ENCODE measurements at regions not wholly inside any gene's neighbourhood (a gene's known extent, or its start where the extent isn't known, plus 50 kb on each side); places are given as distances from the start of the nearest gene placed in this dataset.

DNA sequence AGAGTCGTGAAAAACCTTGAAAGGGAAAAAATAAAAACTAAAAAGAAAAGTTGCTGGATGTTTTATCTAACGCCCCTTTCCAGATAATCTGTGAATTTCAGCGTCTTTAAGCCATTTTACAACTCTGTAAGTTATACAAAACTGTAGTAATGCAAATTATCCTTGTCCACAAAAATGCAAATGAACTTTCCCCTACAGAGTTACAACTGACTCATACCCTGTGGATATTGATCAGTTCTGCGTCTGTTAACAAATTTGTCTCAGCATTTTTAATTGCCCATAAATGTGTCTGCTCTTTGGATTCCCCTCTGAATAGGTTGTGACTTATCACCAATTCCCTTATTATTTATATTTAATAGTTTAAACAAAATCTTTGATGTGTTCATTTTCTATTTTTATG is 105.9 kb upstream of the PRLR start:
- H3K4me1 ChIP-seq (ENCODE audit: control insufficient read depth in 1 of 2, insufficient read depth in 2 of 2, low read length in 2 of 2): no peaks in the 10 kb centered on the region
- DNase-seq: no peak
- no peak overlapping the region for H3K27ac ChIP-seq (ENCODE audit: low read depth in 1 of 2, low read length in 2 of 2)

DNA sequence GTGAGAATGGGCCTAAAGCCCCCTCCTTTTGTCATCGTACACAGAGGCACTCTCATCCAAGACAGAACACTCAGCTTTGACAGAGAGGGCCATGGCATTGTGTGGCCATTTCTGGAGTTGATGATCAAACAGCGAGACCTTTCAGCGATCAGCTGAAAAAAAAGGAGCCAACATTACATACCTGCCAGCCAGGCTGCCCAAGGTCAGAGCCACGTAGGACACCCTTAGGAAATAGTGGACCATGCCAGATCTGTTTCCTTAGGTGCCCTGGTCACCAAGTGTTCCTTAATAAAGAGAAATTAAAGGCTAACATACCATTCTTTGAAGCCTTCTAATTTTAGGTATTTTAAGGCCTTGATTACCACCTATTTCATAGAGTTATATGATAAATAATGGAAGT is 105.5 kb upstream of the PRLR start:
- Histone ChIP-seq H3K27me3 (ENCODE audit: control insufficient read depth in 1 of 2, insufficient read depth in 2 of 2, low read length in 1 of 2) (no peaks in the 10 kb centered on the region), H3K27ac (ENCODE audit: low read depth in 1 of 2, low read length in 2 of 2) (no peak overlapping the region), H3K4me3 (ENCODE audit: low read length in 2 of 2) (no peak overlapping the region), H3K36me3 (ENCODE audit: control insufficient read depth in 1 of 2, insufficient read depth in 2 of 2, low read length in 1 of 2) (no peaks in the 10 kb centered on the region), H3K4me1 (ENCODE audit: control insufficient read depth in 1 of 2, insufficient read depth in 2 of 2, low read length in 2 of 2) (no peaks in the 10 kb centered on the region), H3K9me3 (ENCODE audit: control insufficient read depth, low read length) (no peaks in the 10 kb centered on the region)
- DNase-seq (no peak), ATAC-seq (ENCODE audit: low FRiP score) (no peak)
- intact Hi-C loops (cut with DNase I): no loop called here
- 84 to 87% methylated on average over 4 of the region's 4 CpGs for WGBS, 2 donors

More for the DNA sequence above, 105.9 kb upstream of the PRLR start:
- no peaks in the 10 kb centered on the region for H3K27me3 ChIP-seq (ENCODE audit: control insufficient read depth in 1 of 2, insufficient read depth in 2 of 2, low read length in 1 of 2)
- no peak for ATAC-seq (ENCODE audit: low FRiP score)
- H3K36me3 ChIP-seq (ENCODE audit: control insufficient read depth in 1 of 2, insufficient read depth in 2 of 2, low read length in 1 of 2): no peaks in the 10 kb centered on the region
- H3K9me3 ChIP-seq (ENCODE audit: control insufficient read depth, low read length): no peaks in the 10 kb centered on the region
- WGBS, 2 donors: 84 to 87% methylated on average over 4 of the region's 4 CpGs
- intact Hi-C loops (cut with DNase I): no loop called here
- H3K4me3 ChIP-seq (ENCODE audit: low read length in 2 of 2): no peak overlapping the region

DNA sequence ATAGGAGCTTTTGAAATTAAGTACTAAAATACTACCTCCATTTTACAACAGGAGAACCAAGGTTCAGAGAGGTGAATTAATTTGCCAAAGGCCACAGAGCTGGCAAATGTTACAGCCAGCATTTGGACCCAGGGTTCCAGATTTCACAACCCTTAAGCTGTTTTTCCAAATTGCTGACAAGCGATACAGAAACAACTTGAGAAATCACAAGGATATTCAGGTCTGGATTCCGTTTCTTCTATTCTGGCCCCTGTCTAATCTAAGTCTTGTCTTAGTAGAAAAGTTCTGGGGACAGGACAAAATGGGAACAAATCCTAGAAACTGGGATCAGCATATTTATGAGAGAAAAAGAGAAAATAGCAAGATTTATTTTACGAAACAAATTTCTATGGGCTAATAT is 103.1 kb upstream of the PRLR start:
- H3K36me3 ChIP-seq (ENCODE audit: control insufficient read depth in 1 of 2, insufficient read depth in 2 of 2, low read length in 1 of 2): no peaks in the 10 kb centered on the region
- H3K4me1 ChIP-seq (ENCODE audit: control insufficient read depth in 1 of 2, insufficient read depth in 2 of 2, low read length in 2 of 2): no peaks in the 10 kb centered on the region
- no peaks in the 10 kb centered on the region for H3K9me3 ChIP-seq (ENCODE audit: control insufficient read depth, low read length)
- no peak overlapping the region for H3K4me3 ChIP-seq (ENCODE audit: low read length in 2 of 2)
- H3K27me3 ChIP-seq (ENCODE audit: control insufficient read depth in 1 of 2, insufficient read depth in 2 of 2, low read length in 1 of 2): no peaks in the 10 kb centered on the region
- DNase-seq: no peak
- 71 to 87% methylated on average over 3 of the region's 3 CpGs for WGBS, 2 donors
- ATAC-seq (ENCODE audit: low FRiP score): no peak
- no peak overlapping the region for H3K27ac ChIP-seq (ENCODE audit: low read depth in 1 of 2, low read length in 2 of 2)
- intact Hi-C loops (cut with DNase I): no loop called here

DNA sequence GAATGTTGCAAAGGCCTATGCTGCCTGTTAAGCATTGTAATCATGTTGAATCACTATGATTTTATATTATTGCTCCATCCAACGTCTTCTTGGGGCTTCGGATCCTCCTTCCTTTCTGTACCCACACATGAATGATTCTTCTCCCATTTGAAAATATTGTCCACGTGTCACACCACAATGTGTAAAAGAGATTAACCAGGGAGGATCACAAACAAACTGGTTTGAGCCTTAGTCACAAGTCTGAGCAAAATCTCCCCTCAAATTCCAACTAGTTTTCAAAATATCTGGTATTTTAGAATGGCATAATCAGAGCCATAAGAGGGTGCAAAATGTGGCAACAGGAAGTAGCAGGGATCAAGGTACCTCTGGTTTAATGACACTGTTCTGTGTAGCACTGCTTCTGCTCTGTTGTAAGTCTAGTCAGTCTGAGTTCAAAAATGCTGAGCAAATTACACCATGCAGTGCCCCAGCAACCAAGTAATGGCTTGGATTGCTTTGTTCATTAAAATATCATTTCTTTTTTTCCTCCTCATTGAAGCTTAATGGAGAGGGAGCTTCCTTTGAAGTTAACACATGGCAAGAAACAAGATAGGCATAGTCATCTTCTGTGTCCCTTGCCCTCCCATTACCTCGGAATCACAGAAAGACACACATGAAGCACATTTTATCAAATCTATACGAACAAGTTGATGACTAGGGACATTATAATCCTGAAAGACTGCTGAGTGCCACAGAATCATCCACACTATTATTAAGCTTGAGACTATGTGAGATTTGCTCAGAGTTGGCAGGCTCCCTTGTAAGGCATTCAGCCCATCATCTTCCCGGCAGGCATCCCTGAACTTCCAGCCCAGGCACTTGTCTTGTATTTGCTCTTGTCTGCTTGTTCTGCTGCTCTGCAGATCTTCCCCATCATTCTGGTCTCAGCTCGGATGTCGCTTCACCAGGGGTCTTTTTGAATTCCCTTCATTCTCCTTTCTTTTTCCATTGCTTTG is 102.0 kb upstream of the PRLR start:
- Histone ChIP-seq H3K9me3 (ENCODE audit: control insufficient read depth, low read length) (no peaks in the 10 kb centered on the region), H3K4me3 (ENCODE audit: low read length in 2 of 2) (no peak overlapping the region), H3K27me3 (ENCODE audit: control insufficient read depth in 1 of 2, insufficient read depth in 2 of 2, low read length in 1 of 2) (no peaks in the 10 kb centered on the region), H3K27ac (ENCODE audit: low read depth in 1 of 2, low read length in 2 of 2) (no peak overlapping the region), H3K36me3 (ENCODE audit: control insufficient read depth in 1 of 2, insufficient read depth in 2 of 2, low read length in 1 of 2) (no peaks in the 10 kb centered on the region), H3K4me1 (ENCODE audit: control insufficient read depth in 1 of 2, insufficient read depth in 2 of 2, low read length in 2 of 2) (no peaks in the 10 kb centered on the region)
- WGBS, 2 donors: 71 to 76% methylated on average over 8 of the region's 8 CpGs
- ATAC-seq (ENCODE audit: low FRiP score): peak; percentile 57
- peak in 1 of 2 donors; percentile 49 for DNase-seq
- intact Hi-C loops (cut with DNase I): no loop called here

DNA sequence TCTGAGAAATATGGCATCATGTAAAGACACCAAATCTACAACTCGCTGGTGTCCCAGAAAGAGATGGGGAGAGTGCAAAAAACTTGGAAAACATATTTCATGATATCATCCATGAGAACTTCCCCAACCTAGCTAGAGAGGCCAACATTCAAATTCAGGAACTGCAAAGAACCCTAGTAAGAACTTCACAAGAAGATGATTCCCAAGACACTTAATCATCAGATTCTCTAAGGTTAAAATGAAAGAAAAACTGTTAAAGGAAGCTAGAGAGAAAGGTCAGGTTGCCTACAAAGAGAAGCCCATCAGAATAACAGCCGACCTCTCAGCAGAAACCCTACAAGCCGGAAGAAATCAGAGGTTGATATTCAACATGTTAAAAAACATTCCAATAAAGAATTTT is 95.5 kb upstream of the PRLR start:
- intact Hi-C loops (cut with DNase I): no loop called here
- Histone ChIP-seq H3K36me3 (ENCODE audit: control insufficient read depth in 1 of 2, insufficient read depth in 2 of 2, low read length in 1 of 2) (no peaks in the 10 kb centered on the region), H3K4me1 (ENCODE audit: control insufficient read depth in 1 of 2, insufficient read depth in 2 of 2, low read length in 2 of 2) (no peaks in the 10 kb centered on the region), H3K27me3 (ENCODE audit: control insufficient read depth in 1 of 2, insufficient read depth in 2 of 2, low read length in 1 of 2) (no peaks in the 10 kb centered on the region), H3K9me3 (ENCODE audit: control insufficient read depth, low read length) (no peaks in the 10 kb centered on the region), H3K27ac (ENCODE audit: low read depth in 1 of 2, low read length in 2 of 2) (no peak overlapping the region), H3K4me3 (ENCODE audit: low read length in 2 of 2) (no peak overlapping the region)
- no peak for ATAC-seq (ENCODE audit: low FRiP score)
- no peak for DNase-seq
- 92 to 93% methylated on average over 3 of the region's 3 CpGs for WGBS, 2 donors

DNA sequence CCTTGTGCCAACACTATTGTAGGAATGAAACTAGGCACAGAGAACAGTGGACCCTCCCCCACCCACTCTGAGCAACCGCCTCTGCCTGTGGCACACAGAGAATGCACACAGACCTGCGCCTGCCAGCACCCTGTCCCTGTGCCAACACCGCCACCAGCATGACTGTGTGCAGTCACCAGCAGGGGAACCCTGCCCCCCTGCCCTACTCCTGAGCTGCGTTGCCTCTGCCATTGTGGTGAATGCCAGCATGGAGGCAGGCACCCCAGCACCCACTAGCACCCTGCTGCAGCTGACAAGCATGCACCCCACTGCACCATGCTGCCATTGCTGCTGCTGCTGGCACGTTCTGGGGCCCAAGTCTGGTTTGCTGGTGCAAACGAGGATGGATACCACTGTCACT is 94.4 kb upstream of the PRLR start:
- 82 to 87% methylated on average over 6 of the region's 6 CpGs for WGBS, 2 donors
- intact Hi-C loops (cut with DNase I): no loop called here
- H3K4me3 ChIP-seq (ENCODE audit: low read length in 2 of 2): no peak overlapping the region
- H3K27me3 ChIP-seq (ENCODE audit: control insufficient read depth in 1 of 2, insufficient read depth in 2 of 2, low read length in 1 of 2): no peaks in the 10 kb centered on the region
- DNase-seq (no peak), ATAC-seq (ENCODE audit: low FRiP score) (no peak)
- no peaks in the 10 kb centered on the region for H3K36me3 ChIP-seq (ENCODE audit: control insufficient read depth in 1 of 2, insufficient read depth in 2 of 2, low read length in 1 of 2)
- no peaks in the 10 kb centered on the region for H3K4me1 ChIP-seq (ENCODE audit: control insufficient read depth in 1 of 2, insufficient read depth in 2 of 2, low read length in 2 of 2)
- H3K9me3 ChIP-seq (ENCODE audit: control insufficient read depth, low read length): no peaks in the 10 kb centered on the region
- H3K27ac ChIP-seq (ENCODE audit: low read depth in 1 of 2, low read length in 2 of 2): no peak overlapping the region

DNA sequence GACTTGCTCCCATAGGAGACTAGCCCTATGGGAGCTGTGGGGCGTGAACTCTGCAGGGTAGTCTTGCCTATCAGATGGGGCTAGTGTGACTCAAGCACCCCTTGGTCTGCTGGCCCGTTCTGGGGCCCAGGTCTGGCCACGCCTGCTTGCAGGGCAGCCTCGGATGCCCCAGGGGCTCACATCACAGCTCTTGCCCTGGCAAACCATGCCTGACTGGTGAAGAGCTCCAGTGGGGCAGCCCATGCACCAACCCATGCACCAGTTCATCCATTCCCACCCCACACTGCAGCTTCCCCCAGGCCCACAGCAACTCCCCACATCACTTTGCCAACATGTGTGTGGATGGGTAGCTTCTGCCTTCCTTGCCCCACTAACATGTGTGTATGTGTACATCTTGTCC is 93.9 kb upstream of the PRLR start:
- 85 to 87% methylated on average over 4 of the region's 4 CpGs for WGBS, 2 donors
- DNase-seq (no peak), ATAC-seq (ENCODE audit: low FRiP score) (no peak)
- intact Hi-C loops (cut with DNase I): no loop called here
- Histone ChIP-seq H3K27ac (ENCODE audit: low read depth in 1 of 2, low read length in 2 of 2) (no peak overlapping the region), H3K4me1 (ENCODE audit: control insufficient read depth in 1 of 2, insufficient read depth in 2 of 2, low read length in 2 of 2) (no peaks in the 10 kb centered on the region), H3K27me3 (ENCODE audit: control insufficient read depth in 1 of 2, insufficient read depth in 2 of 2, low read length in 1 of 2) (no peaks in the 10 kb centered on the region), H3K4me3 (ENCODE audit: low read length in 2 of 2) (no peak overlapping the region), H3K36me3 (ENCODE audit: control insufficient read depth in 1 of 2, insufficient read depth in 2 of 2, low read length in 1 of 2) (no peaks in the 10 kb centered on the region), H3K9me3 (ENCODE audit: control insufficient read depth, low read length) (no peaks in the 10 kb centered on the region)

DNA sequence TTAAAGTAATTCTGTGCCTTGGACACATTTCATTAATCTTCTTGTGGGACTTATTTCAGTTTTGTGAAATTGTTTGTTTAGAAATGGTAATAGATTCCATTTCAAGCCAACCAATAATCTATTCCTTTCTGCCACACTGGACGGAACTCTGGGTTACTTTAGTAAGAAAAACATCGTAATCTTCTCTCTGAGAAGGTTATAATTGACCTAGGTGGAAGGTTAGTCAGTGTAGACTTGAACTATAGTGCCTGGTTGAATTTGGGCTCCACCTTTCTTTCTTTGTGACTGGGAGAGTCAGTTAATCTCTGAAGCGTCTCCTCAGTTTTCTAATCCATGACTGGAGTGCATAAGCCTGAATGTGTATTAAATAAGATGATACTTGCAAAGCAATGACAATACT is 89.7 kb upstream of the PRLR start:
- no peak for DNase-seq
- Histone ChIP-seq H3K36me3 (ENCODE audit: control insufficient read depth in 1 of 2, insufficient read depth in 2 of 2, low read length in 1 of 2) (no peaks in the 10 kb centered on the region), H3K9me3 (ENCODE audit: control insufficient read depth, low read length) (no peaks in the 10 kb centered on the region), H3K27ac (ENCODE audit: low read depth in 1 of 2, low read length in 2 of 2) (no peak overlapping the region), H3K27me3 (ENCODE audit: control insufficient read depth in 1 of 2, insufficient read depth in 2 of 2, low read length in 1 of 2) (no peaks in the 10 kb centered on the region), H3K4me1 (ENCODE audit: control insufficient read depth in 1 of 2, insufficient read depth in 2 of 2, low read length in 2 of 2) (no peaks in the 10 kb centered on the region), H3K4me3 (ENCODE audit: low read length in 2 of 2) (no peak overlapping the region)
- WGBS, 2 donors: 75 to 83% methylated on average over 3 of the region's 3 CpGs
- ATAC-seq (ENCODE audit: low FRiP score): no peak
- intact Hi-C loops (cut with DNase I): no loop called here

DNA sequence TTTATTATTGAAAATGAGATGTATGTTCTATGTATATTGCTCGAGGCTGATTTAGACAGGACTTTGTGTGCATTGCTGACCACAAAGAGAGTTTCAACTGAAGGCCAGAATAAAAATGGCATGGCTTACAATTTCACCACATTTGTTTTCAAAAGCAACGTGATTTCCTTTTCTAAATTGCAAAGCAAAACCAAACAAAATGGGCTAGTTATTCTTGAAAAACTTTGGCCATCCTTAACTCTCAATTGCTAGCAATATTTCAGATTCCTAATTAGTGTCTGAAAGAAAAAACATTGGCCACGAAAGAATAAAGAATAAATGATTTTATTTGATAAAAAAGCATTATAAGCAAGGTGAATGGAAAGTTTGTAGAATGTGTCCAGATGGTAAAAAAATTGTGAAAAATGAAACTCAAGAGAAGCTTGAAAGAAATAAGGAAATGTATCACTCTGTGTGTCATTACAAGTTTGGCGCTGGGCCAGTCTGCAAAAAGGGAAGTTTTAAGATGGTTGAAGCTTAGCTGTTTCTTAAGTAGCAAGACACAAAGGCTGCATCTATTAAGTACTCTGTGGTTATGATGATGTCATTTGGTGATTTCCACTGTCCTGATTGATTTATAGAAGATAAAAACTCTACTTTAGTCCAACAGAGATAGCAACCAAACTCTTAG is 89.2 kb upstream of the PRLR start:
- Histone ChIP-seq H3K9me3 (ENCODE audit: control insufficient read depth, low read length) (no peaks in the 10 kb centered on the region), H3K27me3 (ENCODE audit: control insufficient read depth in 1 of 2, insufficient read depth in 2 of 2, low read length in 1 of 2) (no peaks in the 10 kb centered on the region), H3K27ac (ENCODE audit: low read depth in 1 of 2, low read length in 2 of 2) (no peak overlapping the region), H3K4me3 (ENCODE audit: low read length in 2 of 2) (no peak overlapping the region), H3K36me3 (ENCODE audit: control insufficient read depth in 1 of 2, insufficient read depth in 2 of 2, low read length in 1 of 2) (no peaks in the 10 kb centered on the region), H3K4me1 (ENCODE audit: control insufficient read depth in 1 of 2, insufficient read depth in 2 of 2, low read length in 2 of 2) (no peaks in the 10 kb centered on the region)
- ATAC-seq (ENCODE audit: low FRiP score) (no peak), DNase-seq (peak; percentile 78 to 87)
- intact Hi-C loops (cut with DNase I): no loop called here
- 47 to 60% methylated on average over 4 of the region's 4 CpGs for WGBS, 2 donors
